ENCODE measurements at regions not wholly inside any gene's neighbourhood (a gene's known extent, or its start where the extent isn't known, plus 50 kb on each side); places are given as distances from the start of the nearest gene placed in this dataset.

GRCh38 chr10:129345763-129346162 is 121.3 kb upstream of the MGMT start:
- TF ChIP-seq TAF1 (IDR thresholded peaks at IDR 0.05; ENCODE audit: borderline replicate concordance, insufficient read depth, low read length) = no peak
- no peak for TF ChIP-seq REST (IDR thresholded peaks at IDR 0.05; ENCODE audit: insufficient read depth in 1 of 2, low read depth in 2 of 2, low read length in 2 of 2)
- TF ChIP-seq POLR2AphosphoS5 (IDR thresholded peaks at IDR 0.05; ENCODE audit: low read depth, low read length) = no peak
- TF ChIP-seq SIN3A (IDR thresholded peaks at IDR 0.05; ENCODE audit: borderline replicate concordance, insufficient read depth, low read length) = no peak
- no peak for TF ChIP-seq FOXP2 (optimal IDR thresholded peaks at IDR 0.05; ENCODE audit: borderline replicate concordance, extremely low read depth, extremely low read length, insufficient read depth)

Data from PFSK-1 (cell line).